CD4-positive, alpha-beta T cell treated with Interleukin-4 for 1 hour (primary cell): ENCODE measurements at regions not wholly inside any gene's neighbourhood (a gene's known extent, or its start where the extent isn't known, plus 50 kb on each side); places are given as distances from the start of the nearest gene placed in this dataset.

Experiments used
- DNase-seq, 2 donors: peaks; one replicate each; pipeline ENCODE4 v3.0.0-alpha.2; 2020 to 2022

GRCh38 chr2:146321175-146321574 is 1523.7 kb upstream of the ACVR2A start:
- no peak for DNase-seq

- no peak for DNase-seq
These were observed 1526.9 kb upstream of the ACVR2A start for GRCh38 chr2:146317959-146318358.

DNA sequence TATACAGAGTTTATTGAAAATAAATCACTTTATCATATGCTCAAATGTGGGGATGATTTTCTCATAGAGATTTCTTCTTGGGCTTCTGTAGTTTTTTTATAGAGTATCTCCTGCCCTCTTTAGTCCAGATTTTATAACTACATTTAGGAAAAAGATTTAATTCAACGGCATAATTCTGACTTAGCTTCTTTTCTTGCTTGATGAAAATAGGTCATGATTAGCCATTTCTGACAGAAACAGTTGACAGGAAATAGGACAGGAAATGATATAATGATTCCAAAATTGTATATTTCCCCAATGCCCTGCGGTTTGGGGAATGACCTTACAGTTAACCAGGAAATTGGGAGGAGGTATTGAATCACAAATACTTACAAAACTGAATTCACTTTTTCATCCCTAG is 1531.9 kb upstream of the ACVR2A start:
- DNase-seq = no peak

GRCh38 chr2:146305164-146305563 is 1539.7 kb upstream of the ACVR2A start:
- no peak for DNase-seq

DNA sequence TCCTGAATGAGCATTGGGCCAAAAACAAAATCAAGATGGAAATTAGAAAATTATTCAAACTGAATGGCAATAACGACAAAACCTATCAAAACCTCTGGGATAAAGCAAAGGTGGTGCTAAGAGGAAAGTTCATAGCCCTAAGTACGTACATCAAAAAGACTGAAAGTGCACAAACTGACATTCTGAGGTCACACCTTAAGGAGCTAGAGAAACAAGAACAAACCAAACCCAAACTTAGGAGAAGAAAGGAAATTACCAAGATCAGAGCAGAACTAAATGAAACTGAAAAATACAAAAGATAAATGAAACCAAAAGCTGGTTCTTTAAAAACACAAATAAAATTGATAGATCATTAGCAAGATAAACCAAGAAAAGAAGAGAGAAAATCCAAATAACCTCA is 1543.5 kb upstream of the ACVR2A start:
- no peak for DNase-seq

- DNase-seq = no peak
These were observed 1549.7 kb upstream of the ACVR2A start for GRCh38 chr2:146295080-146295670.

GRCh38 chr2:146287281-146287680 is 1557.5 kb upstream of the ACVR2A start:
- DNase-seq = no peak

DNA sequence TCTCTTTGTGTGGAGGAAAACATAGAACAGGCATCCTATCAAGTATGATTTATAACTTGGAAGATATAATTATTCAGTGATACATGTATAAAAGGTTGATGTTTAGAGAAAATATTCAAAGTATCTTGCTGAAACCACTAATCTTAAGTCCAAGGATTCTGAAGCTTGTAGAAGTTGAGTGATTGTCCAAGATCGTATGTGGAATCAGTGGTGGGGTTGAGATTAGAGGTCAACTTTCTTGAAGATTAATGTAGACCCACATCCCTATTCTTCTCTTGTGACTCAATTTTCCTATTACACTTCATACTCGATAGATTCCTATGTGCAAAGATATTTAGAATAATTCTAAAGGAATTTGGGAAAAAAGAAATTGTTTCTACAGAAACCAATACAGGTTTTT is 1565.9 kb upstream of the ACVR2A start:
- no peak for DNase-seq

- no peak for DNase-seq
These were observed 1573.5 kb upstream of the ACVR2A start for GRCh38 chr2:146271131-146271831.

DNA sequence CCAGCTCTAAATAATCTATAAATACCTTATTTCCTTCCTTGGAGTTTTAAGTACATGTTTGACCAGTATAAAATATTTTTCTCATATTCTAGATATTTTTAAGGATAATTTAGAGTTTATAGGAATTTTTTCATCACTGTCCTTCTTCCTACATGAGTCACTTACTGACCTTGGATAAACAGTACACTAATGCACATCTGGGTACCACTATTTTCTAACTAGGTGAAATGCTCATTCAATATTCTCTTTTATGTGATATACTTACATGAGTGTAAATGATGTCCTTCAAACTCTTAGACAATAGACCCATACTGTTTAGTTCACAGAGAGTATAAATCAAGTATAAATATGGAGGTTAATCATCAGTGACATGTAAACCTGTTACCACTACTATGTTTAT is 1574.2 kb upstream of the ACVR2A start:
- DNase-seq = no peak

DNA sequence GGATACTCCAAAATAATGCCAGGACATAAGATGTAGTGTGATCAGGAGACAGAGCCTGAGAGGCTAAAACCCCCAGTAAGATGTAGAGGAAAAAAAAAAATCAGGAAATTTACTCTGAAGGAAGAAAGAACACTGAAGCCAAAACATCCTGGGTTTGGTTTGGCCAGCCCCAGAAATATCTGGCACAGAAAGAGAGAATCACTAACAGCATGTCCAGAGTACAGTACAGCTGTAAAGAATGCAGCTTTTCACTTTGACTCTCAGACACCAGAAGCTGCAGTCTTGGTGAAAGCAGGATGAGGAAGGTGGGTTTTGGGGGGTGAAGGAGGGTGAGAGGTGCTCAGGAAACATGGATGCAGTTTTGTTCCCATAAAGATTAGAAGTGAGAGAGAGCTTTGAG is 1577.7 kb upstream of the ACVR2A start:
- DNase-seq = no peak

GRCh38 chr2:146265656-146266055 is 1579.2 kb upstream of the ACVR2A start:
- DNase-seq = no peak

GRCh38 chr2:146262606-146263005 is 1582.2 kb upstream of the ACVR2A start:
- no peak for DNase-seq

GRCh38 chr2:146260551-146260950 is 1584.3 kb upstream of the ACVR2A start:
- no peak for DNase-seq

- no peak for DNase-seq
These were observed 1585.0 kb upstream of the ACVR2A start for GRCh38 chr2:146259816-146260215.

GRCh38 chr2:146258071-146258470 is 1586.8 kb upstream of the ACVR2A start:
- DNase-seq = no peak

- DNase-seq = no peak
These were observed 1592.7 kb upstream of the ACVR2A start for GRCh38 chr2:146252119-146252518.

DNA sequence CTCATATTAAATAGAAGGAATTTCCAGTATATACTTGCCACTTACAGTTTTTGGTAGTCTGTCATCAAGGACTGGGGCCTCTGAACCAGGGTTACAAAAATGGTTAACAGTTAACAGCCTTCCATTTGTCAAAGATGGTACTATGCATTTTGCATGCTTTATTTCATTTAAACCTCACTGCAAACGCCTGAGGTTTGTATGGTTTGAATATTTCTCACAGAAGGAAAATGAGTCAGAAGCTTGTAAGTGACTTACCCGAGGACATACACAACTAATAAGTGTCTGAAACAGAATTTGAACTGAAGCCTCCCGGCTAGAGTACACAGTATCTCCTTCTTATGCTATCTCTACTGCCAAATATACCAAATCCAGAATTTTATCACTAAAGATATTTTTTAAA is 1593.5 kb upstream of the ACVR2A start:
- no peak for DNase-seq

DNA sequence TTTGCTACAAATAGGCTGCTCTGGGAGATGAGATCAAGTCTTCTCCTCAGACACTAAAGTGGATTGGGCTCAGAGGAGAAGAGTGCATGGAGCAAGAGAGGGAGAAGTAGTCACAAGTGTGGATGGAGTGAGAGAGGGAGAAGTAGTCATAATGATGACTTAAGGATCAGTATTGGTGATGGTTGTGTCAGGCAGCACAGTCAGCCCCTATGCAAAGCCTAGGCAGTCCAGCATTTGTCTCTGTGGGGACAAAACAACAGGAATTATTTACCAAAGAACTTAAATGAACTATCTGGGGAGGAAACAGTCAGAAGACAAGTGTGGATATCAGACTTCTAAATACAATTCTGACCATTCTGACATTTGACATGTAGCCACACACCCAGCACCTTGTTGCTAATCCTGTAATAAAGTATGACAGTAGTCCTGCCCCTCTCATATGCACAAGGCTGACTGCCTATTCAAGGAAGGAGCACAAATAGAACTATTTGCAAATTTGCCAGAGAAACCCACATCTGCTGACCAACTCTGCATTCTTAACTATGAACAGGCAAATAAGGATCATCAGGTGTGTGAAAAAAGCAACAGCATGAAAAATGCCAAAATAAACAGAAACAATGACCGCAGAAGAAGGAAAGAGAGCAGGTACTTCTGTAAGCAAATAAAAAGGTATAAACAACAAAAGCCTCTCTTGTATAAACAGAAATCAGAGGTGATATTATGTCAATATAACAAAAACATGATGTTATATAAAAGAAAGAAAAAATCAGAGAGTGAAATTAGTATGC is 1597.9 kb upstream of the ACVR2A start:
- no peak for DNase-seq

GRCh38 chr2:146246002-146246735 is 1598.7 kb upstream of the ACVR2A start:
- no peak for DNase-seq

DNA sequence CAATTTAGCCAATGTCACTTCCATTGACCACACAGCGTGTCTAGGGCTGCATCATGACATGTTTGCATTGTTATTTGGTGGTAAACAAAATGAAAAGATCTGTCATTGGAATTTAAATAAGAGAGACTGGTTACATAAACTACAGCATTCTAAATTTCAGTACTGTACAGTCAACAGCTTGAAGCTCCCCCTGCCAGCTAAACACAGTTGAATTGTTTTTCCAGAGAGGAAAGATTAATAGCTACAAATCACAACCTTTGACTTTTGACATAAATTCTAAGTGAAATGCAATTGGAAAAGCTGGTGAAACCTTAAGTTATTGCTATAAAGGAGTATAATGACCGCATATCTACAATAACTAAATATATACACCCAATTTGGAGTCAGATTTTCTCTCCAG is 1600.0 kb upstream of the ACVR2A start:
- DNase-seq = no peak

DNA sequence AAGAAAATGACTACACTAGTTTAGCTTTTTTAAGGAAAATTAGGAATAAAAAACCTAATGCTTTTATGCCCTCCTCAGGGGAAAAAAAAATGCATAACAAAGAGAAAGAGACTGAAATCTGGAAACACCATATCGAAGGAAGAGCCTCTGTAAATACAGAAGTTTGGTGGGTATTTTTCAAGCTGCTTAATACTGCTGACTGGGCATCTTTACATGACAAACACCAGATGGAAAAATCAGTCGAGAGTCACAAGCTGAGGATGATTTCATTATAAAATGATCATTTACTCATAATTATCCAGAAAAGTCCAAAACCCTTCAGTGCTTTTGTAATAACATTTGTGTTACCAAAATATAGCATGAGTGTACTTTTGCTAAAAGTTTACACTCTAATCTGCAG is 1600.7 kb upstream of the ACVR2A start:
- DNase-seq = no peak

GRCh38 chr2:146241023-146241422 is 1603.8 kb upstream of the ACVR2A start:
- DNase-seq = no peak

DNA sequence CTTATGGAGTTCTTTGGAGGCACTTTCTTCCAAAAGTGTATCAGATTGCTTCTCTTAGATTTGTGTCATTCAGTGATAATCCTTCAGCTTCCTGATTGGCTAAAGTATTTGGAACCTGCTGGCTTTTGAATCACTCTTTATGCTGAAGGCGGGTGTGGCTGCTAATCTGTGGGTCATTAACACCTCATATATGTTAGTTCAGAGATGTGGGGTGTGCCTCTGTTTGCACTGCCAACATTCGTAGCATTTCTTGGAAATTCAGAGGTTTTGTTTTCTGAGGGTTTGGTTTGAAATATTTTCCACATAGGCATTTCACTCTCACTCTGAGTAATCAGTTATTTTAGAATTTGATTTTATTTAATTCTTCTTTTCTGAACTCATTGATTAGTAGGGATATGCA is 1604.4 kb upstream of the ACVR2A start:
- no peak for DNase-seq
